GM18508 (cell line): ENCODE measurements at regions not wholly inside any gene's neighbourhood (a gene's known extent, or its start where the extent isn't known, plus 50 kb on each side); places are given as distances from the start of the nearest gene placed in this dataset.

Experiments
- ATAC-seq: cut with Tn5 transposase; IDR thresholded peaks from one replicate; pipeline ENCODE4 v1.9.1; 2021; ENCODE audit warnings: moderate number of reproducible peaks; ENCODE audit not compliant: insufficient read depth, unreplicated experiment

DNA sequence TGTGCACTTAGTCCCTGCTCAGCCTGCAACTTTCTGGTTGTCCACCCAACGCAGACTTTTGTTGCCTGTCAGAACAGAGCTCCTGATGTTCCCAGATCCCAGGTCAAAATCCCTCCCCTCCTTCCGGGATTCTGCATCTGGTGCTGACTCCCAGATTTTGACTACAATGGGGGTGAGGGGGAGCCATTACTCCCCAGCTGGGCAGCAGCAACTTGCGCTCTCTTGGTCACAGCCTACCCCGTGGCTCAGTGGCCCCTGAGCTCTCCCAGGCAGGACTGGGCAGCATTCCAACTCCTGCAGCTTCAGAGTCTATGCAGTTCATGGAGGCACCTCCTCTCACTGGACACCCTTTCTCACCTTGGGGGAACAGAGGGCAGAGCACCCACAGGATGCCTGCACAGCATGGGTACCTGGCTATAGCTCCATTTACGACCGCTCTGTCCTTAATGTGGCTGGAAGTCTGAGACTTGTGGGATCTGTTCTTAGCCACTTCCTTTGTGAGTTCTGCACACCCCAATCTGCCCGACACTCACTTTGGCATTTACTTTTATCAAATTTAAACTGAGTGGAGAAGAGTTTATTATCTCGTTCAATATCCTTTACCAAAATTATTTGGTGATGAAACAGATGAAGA lies 545.5 kb upstream of the MGMT start:
- ATAC-seq, result no peak

DNA sequence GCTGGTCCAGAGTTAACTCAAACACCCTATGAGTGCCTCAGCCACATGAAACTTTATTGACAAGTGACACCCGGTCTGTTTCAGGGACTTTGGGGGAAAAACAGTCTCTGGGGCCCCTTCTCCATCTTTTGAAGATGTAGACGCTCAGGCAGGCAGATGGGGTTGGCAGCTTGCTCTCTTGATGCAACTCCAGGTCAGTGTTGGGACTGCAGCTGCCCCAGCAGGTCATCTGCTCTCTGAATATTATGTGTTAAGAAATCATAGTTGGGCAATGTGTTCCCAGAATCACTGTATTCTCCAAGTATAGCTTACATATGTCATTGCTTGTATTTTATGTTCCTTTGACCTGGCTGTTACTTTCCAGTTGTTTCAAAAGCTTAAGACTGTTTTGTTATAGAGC lies 544.9 kb upstream of the MGMT start:
- no peak for ATAC-seq

DNA sequence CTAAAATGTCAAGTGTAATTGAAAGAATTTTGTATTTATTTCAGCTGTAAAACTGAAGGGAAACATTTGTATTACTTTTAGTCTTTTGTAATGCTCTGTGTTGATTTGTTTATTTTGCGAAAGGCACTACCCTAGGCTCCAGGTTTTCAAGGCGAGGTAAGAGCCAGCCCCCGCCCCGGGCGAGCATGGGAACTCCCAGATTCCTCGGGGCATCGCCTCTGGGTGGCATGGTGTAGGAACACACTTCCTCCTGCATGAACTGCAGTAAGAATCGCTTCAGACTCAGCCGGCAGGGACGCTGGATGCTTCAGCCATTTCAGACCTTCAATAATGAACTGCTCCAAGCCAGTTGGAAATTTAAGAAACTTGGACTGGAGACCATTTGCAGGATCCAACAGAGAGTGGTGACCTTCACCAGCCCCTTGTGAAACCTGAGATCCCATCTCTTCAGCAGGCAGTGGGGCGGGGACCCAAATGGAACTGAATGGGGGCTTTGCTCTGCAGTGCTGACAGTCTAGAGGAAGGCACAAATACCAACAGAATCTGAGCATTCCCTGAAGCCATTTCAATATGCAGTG lies 544.3 kb upstream of the MGMT start:
- ATAC-seq, result no peak

DNA sequence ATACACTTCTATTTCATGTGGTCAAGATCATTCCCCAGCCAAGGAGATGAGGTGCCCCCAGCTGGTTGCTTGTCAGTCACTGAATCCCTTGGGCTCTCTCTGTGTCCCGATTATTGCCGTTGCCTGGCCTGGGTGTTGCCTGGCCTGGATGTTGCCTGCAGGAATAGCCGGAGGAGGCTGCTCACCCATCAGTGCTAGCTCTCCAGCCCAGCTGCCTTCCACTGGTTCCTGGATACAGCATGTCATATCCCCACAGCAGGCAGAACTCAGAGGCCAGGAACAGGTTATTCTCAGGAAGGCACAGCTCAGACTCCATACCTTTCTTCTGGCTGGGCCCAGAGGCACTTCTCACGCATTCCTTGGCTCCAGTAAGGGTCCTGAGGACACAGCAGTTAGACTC lies 542.1 kb upstream of the MGMT start:
- ATAC-seq, result no peak

DNA sequence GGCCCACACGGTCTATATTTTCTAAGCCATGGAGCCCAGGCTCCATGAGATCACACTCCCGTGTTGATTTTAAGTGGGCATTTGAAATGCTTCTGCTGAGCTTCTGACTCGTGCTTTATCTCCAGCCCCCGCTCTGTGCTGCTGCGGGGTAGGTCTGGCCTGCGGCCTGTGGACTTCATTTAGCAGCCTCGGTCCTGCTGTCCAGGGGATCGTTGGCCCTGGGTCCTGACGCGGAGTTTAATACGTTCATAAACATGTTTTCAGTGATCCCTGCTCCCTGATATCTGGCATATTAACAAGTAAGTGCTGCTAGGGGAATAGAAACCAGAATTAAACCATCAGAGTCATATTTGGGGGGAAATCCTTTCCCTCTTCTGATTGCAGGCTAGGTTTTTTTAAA lies 540.3 kb upstream of the MGMT start:
- no peak for ATAC-seq

DNA sequence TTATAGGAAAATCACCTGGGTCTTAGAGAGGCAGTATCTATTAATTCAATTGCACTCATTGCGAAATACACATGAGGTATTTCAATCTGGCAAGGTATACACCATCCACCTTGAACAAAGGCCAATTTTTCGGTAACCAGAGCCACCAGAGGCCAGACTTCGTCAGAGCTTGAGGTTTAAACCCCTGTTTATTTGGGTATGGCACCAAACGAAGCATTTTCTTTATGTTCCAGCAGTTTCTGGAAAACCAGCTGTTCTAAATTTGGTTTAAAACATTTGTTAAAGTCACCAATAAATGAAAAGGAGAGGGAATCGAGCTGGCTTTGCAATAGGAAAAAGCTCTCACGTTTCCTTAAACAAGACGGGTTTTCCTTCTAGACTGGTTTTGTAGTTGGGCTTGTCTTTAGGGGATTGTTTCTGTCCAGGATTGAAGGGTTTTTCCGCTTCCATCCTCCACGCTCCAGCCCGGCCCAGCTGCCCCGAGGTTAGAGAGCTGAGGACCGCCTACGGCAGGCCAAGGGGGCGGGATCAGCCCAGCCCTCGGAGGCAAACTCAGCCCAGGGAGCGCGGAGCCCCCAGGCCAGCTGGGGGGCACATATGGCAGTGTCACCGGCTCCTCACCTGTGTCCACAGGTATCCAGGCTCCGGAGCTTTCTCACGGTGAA lies 539.4 kb upstream of the MGMT start:
- ATAC-seq, result no peak

DNA sequence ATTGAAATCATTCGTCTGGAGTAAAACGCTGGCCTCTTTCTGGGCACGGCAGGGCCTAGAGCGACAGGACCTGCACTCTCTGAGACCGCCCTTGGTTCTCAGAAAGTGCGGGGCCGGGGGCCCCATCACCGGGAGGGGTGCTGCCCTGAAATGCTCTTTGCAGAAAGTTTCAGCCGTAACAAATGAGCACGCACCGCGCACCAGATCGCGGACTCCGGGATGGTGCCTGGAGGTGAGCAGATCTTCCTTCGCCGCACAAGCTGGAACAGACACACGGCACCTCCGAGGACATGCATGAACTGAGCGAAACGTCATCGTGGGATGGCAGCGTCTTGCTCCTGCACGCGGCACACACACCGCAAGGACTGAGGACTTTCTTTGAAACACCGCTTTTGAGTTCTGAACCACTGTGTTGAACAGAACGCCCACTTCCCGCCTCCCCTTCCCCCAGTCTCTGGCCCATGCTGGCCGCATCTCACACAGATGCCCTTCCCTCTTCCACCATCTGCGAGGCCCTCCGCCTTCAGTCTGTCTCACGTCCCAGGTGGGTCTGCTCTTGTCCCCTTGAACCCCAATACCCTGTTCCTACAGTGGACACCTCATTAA lies 538.7 kb upstream of the MGMT start:
- no peak for ATAC-seq

DNA sequence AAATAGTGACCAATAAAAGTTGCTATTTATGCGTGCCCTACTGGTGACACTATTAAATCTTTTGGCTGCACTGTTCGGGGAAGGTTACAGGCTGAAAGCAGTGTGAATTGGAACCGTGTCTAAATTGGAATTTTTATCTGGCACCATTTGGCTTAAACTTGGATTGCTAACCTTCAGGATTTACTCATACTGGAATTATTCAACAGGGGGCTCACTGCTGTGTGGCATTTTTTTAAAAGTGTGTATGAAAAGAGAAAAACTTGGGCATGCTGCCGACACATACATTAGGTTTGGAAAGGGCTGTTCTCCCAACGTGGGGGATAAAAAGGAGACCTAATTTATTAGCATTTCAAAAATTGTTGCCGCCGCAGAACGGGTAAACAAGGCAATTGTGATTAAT lies 537.9 kb upstream of the MGMT start:
- ATAC-seq, result no peak

DNA sequence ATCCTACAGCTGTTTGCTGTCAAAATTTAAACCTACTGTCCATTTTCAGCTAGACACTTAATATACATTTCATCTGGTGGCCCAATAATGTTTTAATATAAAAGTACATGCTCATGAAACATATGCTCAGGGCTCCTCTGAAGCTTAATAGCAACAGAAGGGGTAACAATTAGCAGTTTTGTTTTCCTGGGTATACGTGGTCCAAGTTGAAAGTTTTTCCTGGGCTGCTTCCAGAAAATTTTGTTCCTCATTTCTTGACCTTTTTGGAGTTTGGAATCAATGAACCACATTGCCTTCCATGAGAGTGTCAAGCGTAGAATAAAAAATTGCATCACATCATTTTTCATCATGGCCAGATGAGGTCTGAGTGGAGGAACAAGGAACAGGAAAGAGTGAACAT lies 537.3 kb upstream of the MGMT start:
- ATAC-seq, result no peak

DNA sequence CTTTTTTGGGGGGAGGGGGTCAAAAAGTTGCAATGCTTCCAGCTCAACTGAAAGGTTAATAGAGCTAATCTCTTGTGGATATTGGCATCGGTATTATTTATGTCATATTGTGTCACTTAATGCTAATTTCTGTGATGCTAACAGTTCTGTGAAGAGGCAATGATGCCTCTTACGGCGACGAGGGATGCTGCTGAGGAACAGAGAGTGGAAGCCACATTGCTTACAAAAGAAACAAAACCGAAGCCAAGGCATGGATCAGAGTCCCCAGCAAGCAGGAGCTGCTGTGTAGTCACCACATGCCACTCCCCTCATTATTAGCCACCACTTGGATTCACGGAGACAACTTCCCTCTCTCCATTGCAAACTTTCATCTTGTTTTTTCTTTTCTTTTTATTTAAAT lies 536.5 kb upstream of the MGMT start:
- ATAC-seq, result no peak

DNA sequence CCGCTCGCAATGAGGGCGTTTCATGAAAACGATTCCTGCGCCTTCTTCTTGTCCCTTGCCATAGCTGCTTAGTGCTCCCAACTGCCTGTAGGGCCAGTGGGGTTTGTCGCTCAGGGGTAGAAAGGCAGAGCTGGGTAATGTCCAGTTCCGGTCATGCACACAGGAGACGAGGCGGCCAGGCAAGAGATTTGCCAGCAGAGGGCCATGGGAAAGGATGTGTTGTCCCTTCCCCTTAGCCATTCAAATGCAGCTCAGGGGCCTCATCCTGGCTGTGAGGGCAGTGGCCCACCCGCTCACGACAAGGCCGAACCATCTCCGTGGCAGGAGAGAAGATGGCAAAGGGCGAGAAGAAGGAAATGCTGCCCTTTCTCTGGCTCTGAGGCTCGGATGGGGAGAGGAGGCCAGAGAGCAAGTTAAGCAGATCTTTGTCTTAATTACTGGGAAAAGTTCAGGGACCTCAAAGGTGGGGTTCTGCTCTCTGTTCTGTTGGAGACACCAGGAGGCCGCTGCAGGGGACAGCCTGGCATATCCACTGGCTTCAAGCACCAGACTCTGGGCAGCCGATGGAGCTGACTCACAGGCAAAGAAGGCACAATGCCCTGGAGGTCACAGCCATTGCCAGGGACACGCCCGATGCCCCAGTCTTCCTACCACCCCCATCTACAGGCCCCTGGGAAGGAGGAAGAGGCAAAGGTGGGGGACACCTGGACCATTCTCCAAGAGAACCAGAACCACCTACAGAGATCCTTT lies 534.8 kb upstream of the MGMT start:
- no peak for ATAC-seq

DNA sequence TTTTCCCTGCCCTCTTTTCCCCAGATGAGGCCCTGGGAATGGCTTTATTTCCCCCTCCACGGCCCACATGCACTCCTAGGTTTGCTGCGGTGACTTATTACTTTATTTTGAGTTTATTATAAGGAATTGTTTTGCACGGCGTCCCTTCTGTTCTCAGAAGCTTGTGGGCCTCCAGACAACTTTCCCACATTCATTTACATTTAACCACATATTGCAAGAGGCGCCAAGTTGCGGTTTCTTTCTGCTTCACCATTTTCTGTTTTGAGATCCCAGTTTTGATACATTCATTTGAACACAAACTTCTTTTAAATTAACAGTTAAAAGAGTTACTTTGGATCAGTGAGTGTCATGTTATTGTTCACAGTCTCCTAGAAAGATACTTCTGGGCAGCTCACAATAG lies 532.5 kb upstream of the MGMT start:
- no peak for ATAC-seq

DNA sequence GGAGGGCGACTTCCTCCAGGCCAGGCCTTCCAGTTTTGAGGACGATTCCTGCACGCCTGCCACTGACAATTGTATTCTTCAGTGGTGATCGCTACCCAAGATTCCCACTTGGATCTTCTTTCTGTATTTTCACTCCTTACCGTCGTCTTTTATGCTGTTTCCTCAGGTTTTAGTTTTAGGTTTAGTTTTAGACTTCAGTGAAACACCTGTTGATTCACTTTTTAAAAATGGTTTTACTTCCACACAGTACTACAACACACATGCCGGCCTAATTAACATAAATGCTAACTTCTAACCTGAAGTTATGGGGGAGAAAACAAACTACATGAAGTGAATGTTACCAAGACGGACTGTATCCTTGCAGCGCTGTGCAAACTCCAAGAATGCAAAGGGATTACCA lies 530.6 kb upstream of the MGMT start:
- no peak for ATAC-seq

DNA sequence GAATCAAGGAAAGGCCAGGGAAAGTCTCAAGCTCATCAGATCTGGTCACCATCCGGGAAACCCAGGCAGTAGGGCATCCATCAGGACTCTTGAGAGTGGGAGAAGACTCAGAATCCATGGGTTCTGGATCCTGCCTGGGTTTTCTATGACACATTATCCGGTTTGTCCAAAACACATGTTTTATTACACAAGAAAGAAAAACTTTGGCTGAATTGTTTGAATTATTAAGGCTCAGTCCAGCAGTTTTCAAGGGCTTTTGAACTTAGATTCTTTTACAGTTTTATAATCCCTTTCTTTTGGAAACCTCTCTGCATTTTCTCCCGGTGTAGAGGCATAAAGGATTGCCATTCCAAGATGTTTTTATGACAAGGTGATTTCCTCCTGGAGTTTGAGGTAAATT lies 528.5 kb upstream of the MGMT start:
- no peak for ATAC-seq

DNA sequence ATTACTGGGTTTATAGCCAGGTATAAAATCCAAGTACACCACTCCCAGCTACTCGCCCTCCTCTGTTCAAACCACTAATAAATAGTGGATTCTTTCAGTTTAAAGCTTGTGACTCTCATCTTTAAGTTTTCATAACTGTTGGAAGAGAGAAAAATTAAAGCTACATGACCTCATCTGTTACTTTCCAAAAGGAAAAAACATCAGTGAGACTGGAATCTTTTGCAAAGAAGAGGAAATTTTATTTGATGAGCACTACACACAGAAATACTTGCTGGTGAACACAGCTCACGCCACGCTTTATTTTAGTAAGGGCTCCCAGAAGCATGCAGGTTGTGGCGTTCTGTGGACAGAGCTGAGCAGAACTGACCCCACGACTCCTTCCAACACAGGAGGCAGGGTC lies 527.0 kb upstream of the MGMT start:
- ATAC-seq, result no peak

DNA sequence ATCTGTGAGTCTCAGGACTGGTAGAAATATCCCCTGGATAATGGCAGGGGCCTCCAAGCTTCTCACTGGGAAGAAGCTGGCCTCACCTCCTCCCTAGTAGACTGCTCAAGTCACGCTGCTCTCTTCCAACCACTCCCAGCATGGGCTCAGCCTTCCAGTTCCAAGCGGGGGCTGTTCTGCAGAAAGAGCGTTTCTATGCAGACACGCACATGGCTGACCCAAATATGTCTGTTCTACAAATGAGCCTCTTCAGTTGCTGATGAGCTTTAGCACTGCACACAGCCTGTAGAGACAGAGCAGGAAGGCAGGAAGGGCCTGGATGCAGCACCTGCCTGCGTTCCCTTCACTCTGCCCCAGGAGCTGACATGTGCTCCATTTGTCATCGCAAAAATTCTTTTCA lies 523.9 kb upstream of the MGMT start:
- no peak for ATAC-seq

DNA sequence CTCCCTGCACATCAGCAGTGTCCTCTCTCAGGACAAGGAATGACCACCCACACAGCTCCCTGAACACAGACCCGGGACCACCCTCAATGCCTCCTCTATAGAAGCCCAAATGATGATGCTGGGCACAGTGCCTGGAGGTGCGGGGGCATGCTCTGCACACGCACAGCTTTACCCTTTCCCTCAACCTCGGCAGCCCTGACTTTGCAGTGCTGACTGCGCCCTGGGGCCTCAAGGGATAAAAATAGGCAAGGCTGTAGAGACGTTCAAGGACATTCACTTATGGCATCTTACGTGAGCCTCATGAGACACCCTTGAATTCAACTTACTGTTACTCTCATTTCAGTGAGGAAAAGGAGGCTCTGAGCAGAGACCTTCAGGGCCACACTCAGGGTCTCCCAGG lies 521.6 kb upstream of the MGMT start:
- no peak for ATAC-seq

DNA sequence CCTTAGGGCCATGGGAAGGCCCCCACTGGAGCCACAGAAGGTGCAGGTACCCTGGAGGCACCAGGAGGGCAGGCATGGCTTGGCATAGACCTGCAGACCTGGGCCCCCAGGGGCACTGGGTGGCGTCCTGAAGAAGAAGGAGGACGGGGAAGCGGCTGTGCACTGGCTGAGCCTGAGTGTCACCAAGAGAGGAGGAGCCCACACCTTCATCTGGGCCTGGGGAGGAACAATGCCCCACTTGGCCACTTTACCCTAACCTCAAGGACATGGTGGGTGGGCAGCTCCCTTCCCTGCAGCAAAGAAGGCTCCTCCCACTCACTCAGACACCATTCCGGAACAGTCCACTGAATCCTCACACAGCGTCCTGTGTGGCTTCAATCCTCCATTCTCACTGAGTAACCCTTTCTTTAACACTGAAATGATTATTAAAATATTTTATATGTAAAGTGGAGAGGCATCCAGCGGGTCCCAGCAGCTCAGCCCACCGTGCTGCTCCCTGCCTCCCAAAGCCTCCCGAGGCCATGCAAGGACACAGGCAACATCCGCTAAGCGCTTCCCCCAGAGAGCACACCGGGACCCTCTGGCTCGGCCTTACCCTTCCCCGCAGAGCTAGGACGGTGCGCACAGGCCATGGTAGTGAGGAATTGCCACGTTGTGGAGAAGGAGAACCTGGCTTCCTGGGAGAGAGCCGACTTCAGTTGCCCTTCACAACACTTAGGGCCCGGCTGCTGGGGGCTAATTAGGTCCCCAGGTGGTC lies 516.7 kb upstream of the MGMT start:
- no peak for ATAC-seq

DNA sequence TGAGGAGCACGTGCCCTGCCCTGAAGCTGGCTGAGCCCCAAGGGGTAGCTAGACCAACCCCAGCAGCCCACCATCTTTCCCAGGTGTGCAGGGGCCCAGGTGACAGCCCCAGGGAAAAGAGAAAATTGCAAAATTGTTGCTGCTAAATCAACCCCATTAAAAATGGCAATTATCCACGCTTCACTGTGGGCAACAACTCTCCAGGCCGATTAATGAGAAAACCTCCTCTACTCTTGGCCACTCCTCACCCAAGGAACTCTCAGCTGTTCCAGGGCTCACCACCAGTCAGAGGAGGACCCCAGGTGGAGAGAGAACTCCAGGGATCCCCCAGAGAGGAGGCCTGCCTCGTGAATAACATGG lies 516.1 kb upstream of the MGMT start:
- ATAC-seq, result no peak

DNA sequence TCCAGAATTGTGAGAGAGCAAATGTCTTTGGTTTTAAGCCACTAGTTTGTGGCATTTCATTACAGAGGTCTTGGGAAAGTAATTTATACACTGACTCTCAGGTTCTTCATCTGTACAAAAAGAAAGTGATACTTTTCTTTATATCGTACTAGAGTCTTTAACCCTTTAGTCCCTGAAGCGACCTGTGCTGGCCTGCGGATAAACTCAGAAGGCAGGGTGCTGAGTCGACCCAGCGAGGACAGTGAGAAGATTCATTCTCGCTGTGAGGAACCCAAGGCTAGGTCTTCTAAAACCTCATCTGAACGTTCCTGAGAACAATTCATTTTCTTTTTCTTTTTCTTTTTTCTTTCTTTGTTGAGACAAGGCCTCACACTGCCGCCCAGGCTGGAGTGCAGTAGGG lies 514.2 kb upstream of the MGMT start:
- no peak for ATAC-seq
